ENCODE measurements at regions not wholly inside any gene's neighbourhood (a gene's known extent, or its start where the extent isn't known, plus 50 kb on each side); places are given as distances from the start of the nearest gene placed in this dataset.

GRCh38 chr4:26075583-26075982 is 161.6 kb downstream of the SMIM20 start:
- H3K4me1 ChIP-seq, result no peaks in the 10 kb centered on the region
- intact Hi-C loops (cut with DNase I; ENCODE audit: low total_unique reads), result no loop called here
- TF ChIP-seq CTCF (IDR thresholded peaks at IDR 0.05), result no peak

GRCh38 chr4:26076000-26076587 is 162.1 kb downstream of the SMIM20 start:
- no peak for TF ChIP-seq CTCF (IDR thresholded peaks at IDR 0.05)
- DNase-seq, result no peak
- no peaks in the 10 kb centered on the region for H3K4me1 ChIP-seq
- no peaks in the 10 kb centered on the region for H3K36me3 ChIP-seq
- intact Hi-C loops (cut with DNase I; ENCODE audit: low total_unique reads), result no loop called here
- H3K4me3 ChIP-seq, result no peak overlapping the region
- no peaks in the 10 kb centered on the region for H3K9me3 ChIP-seq
- no peak overlapping the region for H3K27ac ChIP-seq
- H3K27me3 ChIP-seq, result peaks cover 0 to 2% of the 10 kb centered on the region in 2 donors

More at GRCh38 chr4:26075583-26075982, 161.6 kb downstream of the SMIM20 start:
- H3K27ac ChIP-seq, result no peak overlapping the region
- H3K27me3 ChIP-seq, result no peaks in the 10 kb centered on the region
- DNase-seq, result no peak
- no peaks in the 10 kb centered on the region for H3K9me3 ChIP-seq
- H3K36me3 ChIP-seq, result no peaks in the 10 kb centered on the region
- H3K4me3 ChIP-seq, result no peak overlapping the region

- intact Hi-C loops (cut with DNase I; ENCODE audit: low total_unique reads), result no loop called here
- peaks cover 0 to 6% of the 10 kb centered on the region in 2 donors for H3K27me3 ChIP-seq
- H3K4me1 ChIP-seq, result no peaks in the 10 kb centered on the region
- no peak overlapping the region for H3K4me3 ChIP-seq
- no peaks in the 10 kb centered on the region for H3K9me3 ChIP-seq
- no peaks in the 10 kb centered on the region for H3K36me3 ChIP-seq
- H3K27ac ChIP-seq, result no peak overlapping the region
- no peak for DNase-seq
- no peak for TF ChIP-seq CTCF (IDR thresholded peaks at IDR 0.05)
Measured at GRCh38 chr4:26076896-26077295, 162.9 kb downstream of the SMIM20 start.

- no peak for DNase-seq
- Histone ChIP-seq H3K4me1 (no peaks in the 10 kb centered on the region), H3K27ac (no peak overlapping the region)
Measured at GRCh38 chr4:26077756-26078155, 163.7 kb downstream of the SMIM20 start.

GRCh38 chr4:26080870-26081628 is 167.0 kb downstream of the SMIM20 start:
- intact Hi-C loops (cut with DNase I; ENCODE audit: low total_unique reads), result no loop called here
- H3K4me3 ChIP-seq, result no peak overlapping the region
- TF ChIP-seq CTCF (IDR thresholded peaks at IDR 0.05), result no peak
- peaks cover 0 to 4% (median 2%) of the 10 kb centered on the region in 4 donors for H3K4me1 ChIP-seq
- H3K27ac ChIP-seq, result no peak overlapping the region
- H3K9me3 ChIP-seq, result no peaks in the 10 kb centered on the region
- no peaks in the 10 kb centered on the region for H3K36me3 ChIP-seq
- DNase-seq, result no peak
- peaks cover 0 to 20% of the 10 kb centered on the region in 2 donors for H3K27me3 ChIP-seq

More at GRCh38 chr4:26077756-26078155, 163.7 kb downstream of the SMIM20 start:
- H3K9me3 ChIP-seq, result no peaks in the 10 kb centered on the region
- no peak for TF ChIP-seq CTCF (IDR thresholded peaks at IDR 0.05)
- peaks cover 0 to 11% of the 10 kb centered on the region in 2 donors for H3K27me3 ChIP-seq
- intact Hi-C loops (cut with DNase I; ENCODE audit: low total_unique reads), result no loop called here
- H3K36me3 ChIP-seq, result no peaks in the 10 kb centered on the region
- no peak overlapping the region for H3K4me3 ChIP-seq

All from tibial artery (tissue), 4 donors.